IgD-negative memory B cell (primary cell): ENCODE measurements at regions not wholly inside any gene's neighbourhood (a gene's known extent, or its start where the extent isn't known, plus 50 kb on each side); places are given as distances from the start of the nearest gene placed in this dataset.
"Not testable (repeated sequence)": the region's sequence is repeated elsewhere in the genome, so short reads cannot be mapped to it uniquely, and the experiment has no call there.

Experiments used
- H3K27ac Mint-ChIP-seq, 3 donors: one replicate each; pipeline ENCODE4 v1.8.0; 2020 to 2022; ENCODE audit warnings: mild to moderate bottlenecking in 3 of 3, mixed read lengths in 3 of 3, moderate library complexity in 1 of 3
- H3K27me3 Mint-ChIP-seq: one replicate; pipeline ENCODE4 v1.8.0; 2021; ENCODE audit warnings: mixed read lengths
- H3K36me3 Mint-ChIP-seq: one replicate; pipeline ENCODE4 v1.8.0; 2020; ENCODE audit warnings: mild to moderate bottlenecking, mixed read lengths
- H3K4me1 Mint-ChIP-seq, 3 donors: one replicate each; pipeline ENCODE4 v1.8.0; 2020 to 2022; ENCODE audit warnings: mixed read lengths in 3 of 3, mild to moderate bottlenecking in 1 of 3
- H3K4me3 Mint-ChIP-seq, 4 donors: one replicate each; pipeline ENCODE4 v1.8.0; 2020 to 2022; ENCODE audit warnings: mild to moderate bottlenecking in 4 of 4, mixed read lengths in 4 of 4, moderate library complexity in 3 of 4
- H3K9me3 Mint-ChIP-seq, 3 donors: one replicate each; pipeline ENCODE4 v1.8.0; 2020 to 2021; ENCODE audit warnings: mixed read lengths in 3 of 3, mild to moderate bottlenecking in 1 of 3

DNA sequence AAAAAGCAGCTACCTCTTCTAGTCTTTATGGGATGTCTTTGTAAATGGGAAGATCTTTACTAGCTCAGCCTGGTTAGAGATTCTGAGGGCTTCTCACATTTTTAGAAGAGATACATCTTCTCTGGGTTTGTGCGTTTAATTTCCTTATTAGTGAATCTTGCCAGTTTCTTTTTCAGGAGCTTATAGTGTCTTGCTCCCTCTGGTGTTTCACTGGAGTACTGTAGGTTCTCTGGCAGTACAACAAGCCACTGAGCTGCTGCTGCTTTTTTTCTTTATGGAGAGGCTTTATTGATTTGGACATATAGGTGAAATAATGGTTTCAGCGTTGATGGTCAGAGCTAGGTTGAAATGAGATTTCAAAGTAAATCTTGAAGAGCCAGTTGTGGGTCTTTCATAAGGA lies 82.9 kb downstream of the LAS1L start:
- no peaks in the 10 kb centered on the region for H3K36me3 Mint-ChIP-seq
- peak overlapping the region in 1 of 3 donors; percentile 15 for H3K27ac Mint-ChIP-seq
- no peak overlapping the region for H3K4me3 Mint-ChIP-seq
- H3K27me3 Mint-ChIP-seq: peaks cover 1% of the 10 kb centered on the region
- peaks cover 0 to 8% (median 6%) of the 10 kb centered on the region in 3 donors for H3K4me1 Mint-ChIP-seq
- H3K9me3 Mint-ChIP-seq: peaks cover 0 to 5% (median 4%) of the 10 kb centered on the region in 3 donors

DNA sequence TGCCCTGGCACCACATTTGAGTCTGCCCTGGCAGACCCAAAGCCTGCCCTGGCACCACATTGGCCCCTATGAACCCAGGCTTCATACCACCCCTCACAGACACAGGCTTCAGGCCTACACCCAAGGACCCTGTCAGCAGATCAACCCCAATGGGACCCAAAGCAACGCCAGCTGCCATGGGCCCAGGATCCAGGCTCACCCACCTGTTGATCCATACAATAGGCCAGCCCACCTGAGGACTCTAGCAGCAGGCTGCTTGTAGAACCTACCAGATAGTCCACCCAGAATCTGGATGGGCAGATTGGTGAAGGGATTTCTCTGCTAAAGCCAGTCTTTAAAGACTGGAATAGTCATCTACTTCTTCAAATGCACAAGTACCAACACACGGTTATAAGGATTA lies 114.4 kb downstream of the LAS1L start:
- no peak overlapping the region for H3K27ac Mint-ChIP-seq
- no peak overlapping the region for H3K4me3 Mint-ChIP-seq
- H3K9me3 Mint-ChIP-seq: peaks cover 5 to 8% (median 6%) of the 10 kb centered on the region in 3 donors
- no peaks in the 10 kb centered on the region for H3K27me3 Mint-ChIP-seq
- H3K4me1 Mint-ChIP-seq: no peaks in the 10 kb centered on the region
- peaks cover 2% of the 10 kb centered on the region for H3K36me3 Mint-ChIP-seq

DNA sequence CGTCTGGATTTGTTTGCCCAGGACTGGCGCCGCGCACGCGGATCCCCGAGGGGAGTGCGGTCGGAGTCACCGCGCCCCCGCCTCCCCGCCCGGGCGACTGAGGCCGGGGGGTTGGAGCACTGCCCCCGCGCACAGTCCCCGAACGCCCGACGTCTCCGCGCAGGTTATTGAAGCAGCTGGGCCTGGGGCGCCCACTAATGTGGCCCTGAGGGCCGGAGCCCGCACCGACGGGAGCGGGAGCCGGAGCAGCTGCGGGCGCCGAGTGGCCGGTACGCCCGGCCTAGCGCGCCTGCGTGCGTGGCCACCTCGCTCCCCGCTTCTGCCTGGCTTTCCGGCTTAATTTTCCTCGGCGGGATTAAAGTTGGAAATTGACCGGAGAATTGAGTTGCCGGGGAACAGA lies 126.9 kb downstream of the LAS1L start:
- not testable (repeated sequence) for H3K4me1 Mint-ChIP-seq, H3K4me3 Mint-ChIP-seq, H3K27ac Mint-ChIP-seq, H3K27me3 Mint-ChIP-seq, H3K36me3 Mint-ChIP-seq
- peaks cover 3 to 19% (median 10%) of the 10 kb centered on the region in 3 donors for H3K9me3 Mint-ChIP-seq

DNA sequence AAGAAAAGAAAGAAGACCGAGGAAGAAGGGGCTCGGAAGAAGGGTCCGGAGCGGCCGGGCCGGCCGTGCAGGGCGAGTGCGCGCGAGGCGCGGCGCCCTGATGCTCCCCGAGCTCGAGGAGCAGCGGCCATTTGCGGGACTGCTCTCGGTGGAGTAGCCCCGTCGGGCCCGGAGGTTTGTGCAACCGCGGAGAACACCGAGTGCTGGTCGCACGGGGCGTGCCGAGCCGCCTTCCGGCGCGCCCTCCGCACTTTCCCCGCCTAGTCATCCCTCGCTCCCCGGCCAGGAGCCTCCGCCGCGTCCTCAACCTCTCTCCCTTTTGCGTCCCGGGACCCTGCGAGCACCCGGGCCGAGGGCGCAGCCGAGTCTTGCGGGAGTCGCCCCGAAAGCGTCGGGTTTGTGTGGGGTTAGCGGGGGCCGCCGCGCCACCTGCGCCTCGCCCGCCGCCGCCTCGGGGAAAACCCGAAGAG lies 127.4 kb downstream of the LAS1L start:
- Mint-ChIP-seq H3K27ac (peak overlapping the region in 1 of 3 donors; percentile 67), H3K27me3 (peaks cover 6% of the 10 kb centered on the region), H3K4me3 (peak overlapping the region; percentile 12 to 64 (median 53)), H3K36me3 (peaks cover 9% of the 10 kb centered on the region), H3K9me3 (peaks cover 3 to 18% (median 12%) of the 10 kb centered on the region in 3 donors), H3K4me1 (peaks cover 0 to 7% (median 3%) of the 10 kb centered on the region in 3 donors)

DNA sequence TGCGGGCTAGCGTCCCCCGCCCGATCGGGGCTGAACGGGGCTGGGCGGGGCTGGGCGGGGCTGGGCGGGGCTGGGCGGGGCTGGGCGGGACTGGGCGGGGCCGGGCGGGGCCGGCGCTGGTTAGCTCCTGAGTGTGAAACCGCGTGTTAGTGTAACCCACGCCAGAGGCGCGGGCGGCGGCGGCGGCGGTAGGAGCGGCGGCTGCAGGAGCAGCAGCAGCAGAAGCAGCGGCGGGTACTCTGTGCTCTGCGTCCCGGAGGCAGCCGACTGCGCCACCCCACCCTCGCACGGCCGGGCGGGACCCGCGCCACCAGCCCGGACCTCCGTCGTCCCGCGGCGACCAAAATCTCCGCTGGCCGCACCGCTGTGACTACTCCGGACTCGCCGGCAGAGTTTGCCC lies 128.1 kb downstream of the LAS1L start:
- no peak overlapping the region for H3K27ac Mint-ChIP-seq

DNA sequence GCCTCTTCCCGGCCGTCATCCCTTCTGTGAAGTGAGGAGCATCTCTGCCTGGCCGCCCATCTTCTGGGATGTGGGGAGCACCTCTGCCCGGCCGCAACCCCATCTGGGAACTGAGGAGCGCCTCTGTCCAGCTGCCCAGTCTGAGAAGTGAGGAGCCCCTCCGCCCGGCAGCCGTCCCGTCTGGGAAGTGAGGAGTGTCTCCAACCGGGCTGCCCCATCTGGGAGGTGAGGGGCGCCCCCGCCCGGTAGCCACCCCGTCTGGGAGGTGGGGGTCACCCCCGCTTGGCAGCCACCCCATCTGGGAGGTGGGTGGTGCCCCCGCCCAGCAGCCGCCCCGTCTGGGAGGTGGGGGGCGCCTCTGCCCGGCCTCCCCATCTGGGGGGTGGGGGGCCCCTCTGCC lies 142.3 kb downstream of the LAS1L start:
- Mint-ChIP-seq H3K27ac (no peak overlapping the region), H3K4me3 (no peak overlapping the region), H3K36me3 (peaks cover 1% of the 10 kb centered on the region), H3K4me1 (no peaks in the 10 kb centered on the region), H3K9me3 (peaks cover 1 to 14% (median 1%) of the 10 kb centered on the region in 3 donors), H3K27me3 (no peaks in the 10 kb centered on the region)

More for the DNA sequence above, 128.1 kb downstream of the LAS1L start:
- Mint-ChIP-seq H3K36me3 (peaks cover 9% of the 10 kb centered on the region), H3K9me3 (peaks cover 3 to 15% (median 12%) of the 10 kb centered on the region in 3 donors), H3K4me3 (peak overlapping the region; percentile 54 to 74 (median 66)), H3K27me3 (peaks cover 9% of the 10 kb centered on the region), H3K4me1 (peaks cover 0 to 7% (median 3%) of the 10 kb centered on the region in 3 donors)

DNA sequence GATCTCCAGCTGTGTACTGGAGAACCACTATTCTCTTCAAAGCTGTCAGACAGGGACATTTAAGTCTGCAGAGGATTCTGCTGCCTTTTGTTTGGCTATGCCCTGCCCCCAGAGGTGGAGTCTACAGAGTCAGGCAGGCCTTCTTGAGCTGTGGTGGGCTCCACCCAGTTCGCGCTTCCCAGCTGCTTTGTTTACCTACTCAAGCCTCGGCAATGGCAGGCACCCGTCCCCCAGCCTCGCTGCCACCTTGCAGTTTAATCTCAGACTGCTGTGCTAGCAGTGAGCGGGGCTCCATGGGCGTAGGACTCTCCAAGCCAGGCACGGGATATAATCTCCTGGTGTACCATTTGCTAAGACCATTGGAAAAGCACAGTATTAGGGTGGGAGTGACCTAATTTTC lies 145.5 kb downstream of the LAS1L start:
- H3K27me3 Mint-ChIP-seq, H3K4me3 Mint-ChIP-seq, H3K36me3 Mint-ChIP-seq, H3K4me1 Mint-ChIP-seq, H3K27ac Mint-ChIP-seq: not testable (repeated sequence)
- H3K9me3 Mint-ChIP-seq: peaks cover 0 to 18% (median 7%) of the 10 kb centered on the region in 3 donors
